GM21529 (cell line): ENCODE measurements at regions not wholly inside any gene's neighbourhood (a gene's known extent, or its start where the extent isn't known, plus 50 kb on each side); places are given as distances from the start of the nearest gene placed in this dataset.
"Not testable (repeated sequence)": the region's sequence is repeated elsewhere in the genome, so short reads cannot be mapped to it uniquely, and the experiment has no call there.

Experiments
- ATAC-seq: cut with Tn5 transposase; IDR thresholded peaks from one replicate; pipeline ENCODE4 v1.9.1; 2021; ENCODE audit not compliant: unreplicated experiment

- no peak for ATAC-seq
These were observed 106.8 kb upstream of the IL12A start for GRCh38 chr3:159881828-159882309.

- ATAC-seq: no peak
These were observed 106.3 kb upstream of the IL12A start for GRCh38 chr3:159882367-159882766.

GRCh38 chr3:159882790-159883779, 105.5 kb upstream of the IL12A start:
- no peak for ATAC-seq

GRCh38 chr3:159884661-159885402, 103.8 kb upstream of the IL12A start:
- ATAC-seq: peak; percentile 64

- ATAC-seq: peak; percentile 69
These were observed 102.6 kb upstream of the IL12A start for GRCh38 chr3:159886050-159886449.

GRCh38 chr3:159886530-159886929, 102.1 kb upstream of the IL12A start:
- not testable (repeated sequence) for ATAC-seq

GRCh38 chr3:159887168-159887567, 101.5 kb upstream of the IL12A start:
- ATAC-seq: no peak

- no peak for ATAC-seq
These were observed 100.7 kb upstream of the IL12A start for GRCh38 chr3:159887911-159888310.

- no peak for ATAC-seq
These were observed 96.4 kb upstream of the IL12A start for GRCh38 chr3:159892171-159892795.

- no peak for ATAC-seq
These were observed 95.8 kb upstream of the IL12A start for GRCh38 chr3:159892801-159893200.

GRCh38 chr3:159894386-159894785, 94.2 kb upstream of the IL12A start:
- ATAC-seq: no peak

- ATAC-seq: no peak
These were observed 93.2 kb upstream of the IL12A start for GRCh38 chr3:159895430-159895829.

- no peak for ATAC-seq
These were observed 92.1 kb upstream of the IL12A start for GRCh38 chr3:159896543-159896942.

- ATAC-seq: no peak
These were observed 91.1 kb upstream of the IL12A start for GRCh38 chr3:159897331-159898075.

GRCh38 chr3:159898147-159898546, 90.5 kb upstream of the IL12A start:
- ATAC-seq: no peak

- ATAC-seq: no peak
These were observed 89.5 kb upstream of the IL12A start for GRCh38 chr3:159899166-159899565.

- peak; percentile 72 for ATAC-seq
These were observed 85.9 kb upstream of the IL12A start for GRCh38 chr3:159902546-159903314.

- ATAC-seq: peak; percentile 37
These were observed 84.2 kb upstream of the IL12A start for GRCh38 chr3:159904455-159904854.

- ATAC-seq: no peak
These were observed 83.7 kb upstream of the IL12A start for GRCh38 chr3:159904911-159905310.

- no peak for ATAC-seq
These were observed 80.8 kb upstream of the IL12A start for GRCh38 chr3:159907828-159908227.
